GM12878 (cell line): ENCODE measurements at regions not wholly inside any gene's neighbourhood (a gene's known extent, or its start where the extent isn't known, plus 50 kb on each side); places are given as distances from the start of the nearest gene placed in this dataset.

Source experiments
- ATAC-seq: fragments of 200-7000 bp; cut with Tn5 transposase; 3 replicates; pipeline ENCODE4 v1.9.1; 2020; ENCODE audit warnings: mild to moderate bottlenecking, moderate library complexity
- BruUV-seq: library from RNA; stranded (reverse); fragments of 400-500 nt; replicated peaks from 2 replicates; lab custom pipeline; 2021; lab: Mats Ljungman, UMichigan
- CTCF ChIA-PET: fragments of 300-600 bp; sonication (Branson Sonifier 250); formaldehyde crosslinking; extraction: SDS; loops from one replicate; lab custom pipeline; 2021; ENCODE audit warnings: inconsistent platforms; lab: Yijun Ruan, JAX
- POLR2A ChIA-PET: fragments of 350-600 bp; formaldehyde crosslinking; extraction: SDS; loops from one replicate; lab custom pipeline; 2021; ENCODE audit warnings: inconsistent platforms; lab: Charles Lee
- RAD21 ChIA-PET: fragments of 300-600 bp; sonication (Branson Sonifier 250); formaldehyde crosslinking; loops from one replicate; lab custom pipeline; 2023; ENCODE audit warnings: antibody characterized with exemption; ENCODE audit not compliant: unreplicated experiment; lab: Charles Lee
- SMC1A ChIA-PET: fragments of 300-600 bp; sonication (Branson Sonifier 250); formaldehyde crosslinking; loops from one replicate; lab custom pipeline; 2023; ENCODE audit not compliant: unreplicated experiment, uncharacterized antibody; lab: Charles Lee
- DNase-seq: peaks from one replicate; pipeline ENCODE4 v3.0.0-alpha.2; 2011; ENCODE audit warnings: low read depth, low spot score
- FAIRE-seq: peaks from 3 replicates; lab custom pipeline; 2011; peaks lifted over from hg19 to GRCh38; lab: Jason Lieb, UNC
- H2AFZ ChIP-seq: 2 replicates; pipeline ENCODE4 v1.6.0; 2011; ENCODE audit warnings: low read depth, low read length, control low read depth; ENCODE audit not compliant: control insufficient read depth
- H3K27ac ChIP-seq: 2 replicates; pipeline ENCODE4 v1.5.1; 2011; ENCODE audit warnings: control low read depth; ENCODE audit not compliant: control insufficient read depth, insufficient read depth
- H3K27me3 ChIP-seq, 2 experiments: replicated peaks in 1 of 2; 2 replicates each; pipeline versions ENCODE4 v1.6.0 to v1.6.1; 2011; ENCODE audit warnings: low read length in 1 of 2; ENCODE audit not compliant: control insufficient read depth in 2 of 2, insufficient read depth in 2 of 2
- H3K36me3 ChIP-seq, 2 experiments: 2 replicates each; pipeline ENCODE4 v1.5.1; 2011; ENCODE audit warnings: low read length in 1 of 2; ENCODE audit not compliant: control insufficient read depth in 2 of 2, insufficient read depth in 2 of 2
- H3K4me1 ChIP-seq: 2 replicates; pipeline ENCODE4 v1.6.1; 2011; ENCODE audit warnings: mild to moderate bottlenecking, low read length, moderate library complexity, mixed read lengths; ENCODE audit not compliant: control insufficient read depth, insufficient read depth
- H3K4me2 ChIP-seq: 2 replicates; pipeline ENCODE4 v1.6.0; 2011; ENCODE audit warnings: control low read depth; ENCODE audit not compliant: control insufficient read depth, insufficient read depth
- H3K4me3 ChIP-seq: fragments of 200-600 bp; sonication (generic); 2 replicates; pipeline ENCODE4 v1.5.1; 2016
- H3K79me2 ChIP-seq: 2 replicates; pipeline ENCODE4 v1.6.0; 2011; ENCODE audit warnings: low read length; ENCODE audit not compliant: control insufficient read depth, insufficient read depth
- H3K9ac ChIP-seq: 2 replicates; pipeline ENCODE4 v1.8.0; 2011; ENCODE audit warnings: low read length, control low read depth, mixed read lengths; ENCODE audit not compliant: control insufficient read depth, insufficient read depth
- H3K9me3 ChIP-seq: replicated peaks from 3 replicates; pipeline ENCODE4 v1.5.1; 2011; ENCODE audit warnings: mild to moderate bottlenecking, low read length; ENCODE audit not compliant: control insufficient read depth, insufficient read depth
- H4K20me1 ChIP-seq: 2 replicates; pipeline ENCODE4 v1.6.0; 2011; ENCODE audit not compliant: control insufficient read depth, insufficient read depth
- ATF3 ChIP-seq: IDR thresholded peaks from 2 replicates; pipeline ENCODE4 v1.6.1; 2011; ENCODE audit warnings: low read depth, mild to moderate bottlenecking, low read length, moderate library complexity, borderline replicate concordance; ENCODE audit errors: extremely low read depth
- BMI1 ChIP-seq: fragments of 450-650 bp; IDR thresholded peaks from 2 replicates; pipeline ENCODE4 v1.6.1; 2016; ENCODE audit warnings: mild to moderate bottlenecking, moderate library complexity, borderline replicate concordance
- DPF2 ChIP-seq: fragments of 450-650 bp; IDR thresholded peaks from 2 replicates; pipeline ENCODE4 v1.6.1; 2017; ENCODE audit warnings: mild to moderate bottlenecking
- E2F4 ChIP-seq: IDR thresholded peaks from 2 replicates; pipeline ENCODE4 v1.6.1; 2012; ENCODE audit warnings: low read depth, low read length, improper control_type of control experiment
- GATAD2B ChIP-seq: fragments of 450-650 bp; conservative IDR thresholded peaks from 2 replicates; pipeline ENCODE4 v1.6.1; 2017; ENCODE audit warnings: low read depth, mild to moderate bottlenecking, moderate library complexity
- HDGF ChIP-seq: fragments of 450-650 bp; IDR thresholded peaks from 2 replicates; pipeline ENCODE4 v1.6.1; 2016; ENCODE audit warnings: antibody characterized with exemption
- JUNB ChIP-seq: IDR thresholded peaks from 2 replicates; pipeline ENCODE4 v1.6.1; 2016; ENCODE audit warnings: antibody characterized with exemption, mild to moderate bottlenecking
- POU2F2 ChIP-seq: IDR thresholded peaks from 3 replicates; pipeline ENCODE4 v1.6.1; 2011; ENCODE audit warnings: low read depth, mild to moderate bottlenecking, low read length, borderline replicate concordance
- PRDM15 ChIP-seq: fragments of 450-650 bp; formaldehyde crosslinking; IDR thresholded peaks from 2 replicates; pipeline ENCODE4 v1.4.0; 2020; ENCODE audit warnings: mild to moderate bottlenecking, moderate library complexity
- REST ChIP-seq: IDR thresholded peaks from 2 replicates; pipeline ENCODE4 v1.6.1; 2012; ENCODE audit warnings: mild to moderate bottlenecking, low read depth, low read length
- SMC3 ChIP-seq: IDR thresholded peaks from 2 replicates; pipeline ENCODE4 v1.6.1; 2011; ENCODE audit warnings: low read length, improper control_type of control experiment, borderline replicate concordance
- SREBF1 ChIP-seq: IDR thresholded peaks from 2 replicates; pipeline ENCODE4 v1.6.1; 2012; ENCODE audit warnings: mild to moderate bottlenecking, low read length
- STAT1 ChIP-seq: fragments of 450-650 bp; conservative IDR thresholded peaks from 2 replicates; pipeline ENCODE4 v1.6.1; 2014; ENCODE audit warnings: antibody characterized with exemption, mild to moderate bottlenecking
- SUPT20H ChIP-seq: IDR thresholded peaks from 2 replicates; pipeline ENCODE4 v1.6.1; 2011; ENCODE audit warnings: low read depth, mild to moderate bottlenecking, low read length, moderate library complexity, borderline replicate concordance; ENCODE audit not compliant: control insufficient read depth
- YY1 ChIP-seq: IDR thresholded peaks from 2 replicates; pipeline ENCODE4 v1.6.1; 2011; ENCODE audit warnings: low read depth, mild to moderate bottlenecking, low read length
- in situ Hi-C: fragments of 300-500 bp; cut with MboI; formaldehyde crosslinking; loops from 9 replicates; pipeline ENCODE4 v1.14.3; 2018; ENCODE audit warnings: mixed read lengths
- intact Hi-C: fragments of 100-400 bp; cut with micrococcal nuclease; formaldehyde crosslinking; loops from one replicate; pipeline ENCODE4 v1.14.2; 2022; ENCODE audit not compliant: unreplicated experiment

GRCh38 chr1:185420588-185421081 is 103.6 kb upstream of the IVNS1ABP start:
- Histone ChIP-seq H3K79me2 (no peaks in the 10 kb centered on the region), H3K4me1 (no peaks in the 10 kb centered on the region), H4K20me1 (no peaks in the 10 kb centered on the region), H3K9me3 (no peaks in the 10 kb centered on the region), H3K9ac (no peak overlapping the region), H3K36me3 (no peaks in the 10 kb centered on the region), H3K4me2 (no peak overlapping the region), H3K27ac (no peak overlapping the region), H2AFZ (no peak overlapping the region), H3K4me3 (no peak overlapping the region), H3K27me3 (peaks cover 0 to 2% of the 10 kb centered on the region in 2 experiments; a peak in 1 of 4 replicates)
- CTCF ChIA-PET, result no interaction called here
- RAD21 ChIA-PET, result no interaction called here
- DNase-seq (no peak), FAIRE-seq (no peak), ATAC-seq (no peak)
- no TSS peak for BruUV-seq
- TF ChIP-seq REST, result no peak
- TF ChIP-seq JUNB, result no peak
- no peak for TF ChIP-seq E2F4
- TF ChIP-seq BMI1, result no peak
- no peak for TF ChIP-seq STAT1
- no peak for TF ChIP-seq HDGF
- TF ChIP-seq SREBF1, result no peak
- TF ChIP-seq DPF2, result no peak
- TF ChIP-seq SUPT20H, result no peak
- TF ChIP-seq ATF3, result no peak
- TF ChIP-seq PRDM15 (CRISPR knock-in tag), result no peak
- no peak for TF ChIP-seq YY1
- TF ChIP-seq POU2F2, result no peak
- no peak for TF ChIP-seq GATAD2B
- no peak for TF ChIP-seq SMC3
- POLR2A ChIA-PET, result no interaction called here
- SMC1A ChIA-PET, result no interaction called here
- intact Hi-C loops (no loop called here), in situ Hi-C loops (no loop called here)
